NOMO-1 treated with DMSO at 0.1 percent for 48 hours (cell line): ENCODE measurements at regions not wholly inside any gene's neighbourhood (a gene's known extent, or its start where the extent isn't known, plus 50 kb on each side); places are given as distances from the start of the nearest gene placed in this dataset.

Experiments used
- DNase-seq: peaks from one replicate; lab custom pipeline; 2025; ENCODE audit not compliant: unreplicated experiment; lab: John Stamatoyannopoulos, UW

DNA sequence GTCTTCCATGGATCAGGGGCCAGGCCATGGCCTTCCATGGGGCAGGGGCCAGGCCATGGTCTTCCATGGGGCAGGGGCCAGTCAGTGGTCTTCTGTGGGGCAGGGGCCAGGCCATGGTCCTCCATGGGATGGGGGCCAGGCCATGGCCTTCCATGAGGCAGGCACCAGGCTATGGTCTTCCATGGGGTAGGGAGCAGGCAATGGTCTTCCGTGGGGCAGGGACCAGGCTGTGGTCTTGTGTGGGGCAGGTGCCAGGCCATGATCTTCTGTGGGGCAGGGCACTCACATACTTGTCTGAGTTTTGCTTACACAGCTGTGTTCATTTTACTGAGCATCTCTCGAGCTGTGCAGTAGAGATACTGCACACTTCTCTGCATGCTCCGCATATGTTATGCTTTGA, 57.3 kb upstream of the THBS2 start:
- DNase-seq, result no peak
